GM12872 (cell line): ENCODE measurements at regions not wholly inside any gene's neighbourhood (a gene's known extent, or its start where the extent isn't known, plus 50 kb on each side); places are given as distances from the start of the nearest gene placed in this dataset.
A peak's percentile ranks its signal among the peaks of the same experiment; 100 is the strongest.

Experiments
- CTCF ChIP-seq: IDR thresholded peaks from 3 replicates; pipeline ENCODE4 v1.5.1; 2011; ENCODE audit warnings: low read depth, mild to moderate bottlenecking, low read length, moderate library complexity; ENCODE audit not compliant: insufficient read depth

DNA sequence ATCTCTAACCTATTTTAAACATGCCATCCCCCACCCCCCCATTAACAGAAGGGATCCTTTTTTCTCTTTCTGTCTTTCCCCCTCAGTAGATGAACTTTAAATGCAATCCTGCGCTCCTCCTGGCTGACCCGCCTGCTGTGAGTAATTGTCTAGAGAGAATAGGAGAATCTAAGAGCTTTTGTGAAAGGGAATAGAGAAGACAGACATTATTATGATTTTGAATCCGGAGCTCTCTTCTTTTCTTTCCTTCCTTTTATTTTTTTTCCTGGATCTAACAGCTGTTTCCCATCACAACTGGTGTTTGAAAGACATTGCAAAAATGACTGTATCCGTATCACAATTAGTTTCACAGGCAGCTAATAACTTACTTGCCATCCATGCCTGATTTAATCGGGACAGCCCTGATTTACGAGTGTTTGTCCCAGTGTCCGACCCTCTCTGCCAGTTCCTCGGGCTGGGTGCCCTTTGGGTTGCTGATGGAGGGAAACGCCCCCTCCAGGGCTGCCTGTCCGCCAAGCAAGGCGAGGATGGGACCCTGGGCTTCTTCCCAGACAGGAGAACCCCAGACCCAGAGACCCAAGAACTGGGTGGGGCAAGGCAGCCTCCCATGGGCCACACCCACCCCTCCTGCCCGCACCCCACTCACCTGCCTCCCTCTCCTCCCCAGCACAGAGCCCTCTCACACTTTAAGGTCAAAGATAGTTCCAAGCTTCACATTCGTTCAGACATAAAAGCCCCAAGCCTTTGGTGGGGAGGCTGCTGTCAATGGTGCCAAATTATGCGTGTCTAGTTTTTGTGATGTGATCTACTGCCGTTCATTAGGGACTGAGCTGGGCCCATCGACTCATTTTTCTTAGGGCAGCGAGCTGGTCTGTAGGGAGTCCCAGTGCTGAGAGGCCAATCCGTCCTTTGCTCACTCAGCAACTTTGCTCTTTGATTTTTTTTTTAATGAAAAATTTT lies 231.7 kb downstream of the ZNF516 start:
- TF ChIP-seq CTCF = no peak

GRCh38 chr18:76260941-76261472 lies 234.0 kb downstream of the ZNF516 start:
- TF ChIP-seq CTCF = no peak

- no peak for TF ChIP-seq CTCF
These were observed 235.3 kb downstream of the ZNF516 start for GRCh38 chr18:76259711-76260110.

- TF ChIP-seq CTCF = no peak
These were observed 235.9 kb downstream of the ZNF516 start for GRCh38 chr18:76259096-76259495.

GRCh38 chr18:76258209-76258608 lies 236.8 kb downstream of the ZNF516 start:
- TF ChIP-seq CTCF = no peak

DNA sequence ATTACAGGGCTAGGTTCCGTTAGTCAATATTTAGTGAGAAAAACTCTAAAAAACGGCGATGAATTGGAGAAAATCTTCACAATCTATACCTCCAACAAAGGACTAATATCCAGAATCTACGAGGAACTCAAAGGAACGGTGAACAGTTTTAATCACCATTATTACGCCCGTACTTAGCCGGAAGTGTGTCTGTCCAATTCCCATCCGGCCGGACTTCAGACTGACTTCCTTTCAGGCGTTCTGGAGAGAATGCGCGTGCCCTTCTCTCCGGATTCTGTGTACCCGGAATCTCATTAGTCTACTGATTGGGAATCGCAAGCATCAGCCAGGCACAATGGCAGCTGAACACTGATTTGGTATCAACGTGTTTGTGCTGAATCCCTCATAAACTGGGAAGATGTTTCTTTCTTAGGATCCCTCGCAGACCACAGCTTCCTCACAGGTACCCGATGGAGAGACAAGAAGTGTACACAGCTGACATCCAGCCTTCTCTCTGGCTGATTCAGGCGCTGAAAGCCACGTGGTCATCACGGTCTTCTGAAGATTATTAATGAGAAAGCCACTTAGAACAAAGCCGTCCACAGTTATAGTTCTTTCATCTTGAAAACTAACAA lies 239.9 kb downstream of the ZNF516 start:
- TF ChIP-seq CTCF = no peak

- TF ChIP-seq CTCF = peak; percentile 37; the same call in 1 of the 3 replicates
These were observed 242.2 kb downstream of the ZNF516 start for GRCh38 chr18:76252880-76253279.
